ENCODE measurements at regions not wholly inside any gene's neighbourhood (a gene's known extent, or its start where the extent isn't known, plus 50 kb on each side); places are given as distances from the start of the nearest gene placed in this dataset.

DNA sequence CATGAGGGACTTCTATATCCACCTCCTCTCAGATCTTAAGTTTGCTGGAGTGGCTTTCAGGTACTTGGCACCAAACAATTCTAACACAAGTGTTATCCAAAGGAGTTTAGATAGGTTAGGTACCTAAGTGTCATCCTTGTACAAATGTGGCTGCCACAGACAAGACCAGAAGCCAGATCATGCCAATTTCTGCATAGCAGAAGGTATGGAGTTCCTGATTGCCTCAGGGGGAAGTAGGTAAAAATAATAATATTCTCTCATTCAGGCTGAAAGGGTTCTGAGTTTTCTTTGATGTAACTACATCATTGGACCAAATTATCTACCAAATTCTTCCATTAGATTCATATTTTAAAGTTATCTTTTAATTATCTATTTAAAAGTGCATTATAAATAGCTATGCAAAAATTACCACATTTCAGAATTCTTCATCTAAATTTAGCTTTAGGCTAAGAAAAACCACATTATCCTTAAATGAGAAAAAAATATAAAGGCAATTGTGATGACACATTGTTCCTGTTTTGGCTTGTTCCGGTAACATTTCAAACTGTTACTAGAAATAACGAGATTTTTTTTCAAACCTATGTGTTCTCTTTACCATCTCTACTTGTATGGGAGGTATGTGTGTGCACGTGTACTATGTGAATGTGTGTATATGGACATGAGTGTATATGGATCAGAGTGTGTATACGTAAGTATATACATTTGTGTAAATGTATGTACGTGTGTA lies 66.2 kb upstream of the POU2AF2 start:
- TF ChIP-seq, protein P1, sequence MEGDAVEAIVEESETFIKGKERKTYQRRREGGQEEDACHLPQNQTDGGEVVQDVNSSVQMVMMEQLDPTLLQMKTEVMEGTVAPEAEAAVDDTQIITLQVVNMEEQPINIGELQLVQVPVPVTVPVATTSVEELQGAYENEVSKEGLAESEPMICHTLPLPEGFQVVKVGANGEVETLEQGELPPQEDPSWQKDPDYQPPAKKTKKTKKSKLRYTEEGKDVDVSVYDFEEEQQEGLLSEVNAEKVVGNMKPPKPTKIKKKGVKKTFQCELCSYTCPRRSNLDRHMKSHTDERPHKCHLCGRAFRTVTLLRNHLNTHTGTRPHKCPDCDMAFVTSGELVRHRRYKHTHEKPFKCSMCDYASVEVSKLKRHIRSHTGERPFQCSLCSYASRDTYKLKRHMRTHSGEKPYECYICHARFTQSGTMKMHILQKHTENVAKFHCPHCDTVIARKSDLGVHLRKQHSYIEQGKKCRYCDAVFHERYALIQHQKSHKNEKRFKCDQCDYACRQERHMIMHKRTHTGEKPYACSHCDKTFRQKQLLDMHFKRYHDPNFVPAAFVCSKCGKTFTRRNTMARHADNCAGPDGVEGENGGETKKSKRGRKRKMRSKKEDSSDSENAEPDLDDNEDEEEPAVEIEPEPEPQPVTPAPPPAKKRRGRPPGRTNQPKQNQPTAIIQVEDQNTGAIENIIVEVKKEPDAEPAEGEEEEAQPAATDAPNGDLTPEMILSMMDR (conservative IDR thresholded peaks at IDR 0.05; ENCODE audit: low read depth, low read length), result no peak
- no peak overlapping the region for H3K4me3 ChIP-seq (ENCODE audit: low read length)
- DNase-seq (ENCODE audit: low read depth), result no peak

DNA sequence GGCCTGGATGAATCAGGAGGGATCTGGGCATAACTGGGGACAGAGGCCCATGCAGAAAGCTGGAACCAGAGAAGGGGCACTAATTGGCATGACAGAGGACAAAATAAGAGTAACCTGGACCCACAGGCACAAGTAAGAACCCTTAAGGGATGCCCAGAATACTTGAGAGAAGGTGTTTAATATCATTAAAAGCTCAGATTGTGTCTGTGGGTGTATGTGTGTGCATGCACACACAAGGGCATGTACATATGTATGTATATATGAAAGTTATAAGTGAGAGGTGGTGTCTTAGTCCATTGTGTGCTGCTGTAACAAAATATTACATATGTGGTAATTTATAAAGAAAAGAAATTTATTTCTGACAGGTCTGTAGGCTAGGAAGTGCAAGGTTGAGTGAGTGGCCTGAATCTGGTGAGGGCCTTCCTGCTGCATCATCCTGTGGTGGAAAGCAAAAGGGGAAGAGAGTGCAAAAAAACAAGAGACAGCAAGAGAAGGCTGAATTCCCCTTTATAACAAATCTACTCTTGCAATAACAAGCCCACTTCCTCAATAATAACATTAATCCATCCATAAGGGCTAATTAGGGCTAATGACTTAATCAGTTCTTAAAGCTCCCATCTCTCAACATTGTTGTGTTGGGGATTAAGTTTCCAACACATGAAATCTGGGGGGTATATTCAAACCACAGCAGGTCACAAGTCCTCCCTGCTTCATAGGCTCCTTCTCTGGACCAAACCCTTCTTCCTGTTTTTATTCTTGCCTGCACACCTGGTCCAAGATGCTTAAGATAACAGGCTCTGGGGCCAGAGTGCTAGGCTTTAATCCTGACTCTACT lies 68.3 kb upstream of the POU2AF2 start:
- peak; percentile 24 for DNase-seq (ENCODE audit: low read depth)
- no peak overlapping the region for H3K4me3 ChIP-seq (ENCODE audit: low read length)
- TF ChIP-seq, protein P1 (conservative IDR thresholded peaks at IDR 0.05; ENCODE audit: low read depth, low read length), result no peak

DNA sequence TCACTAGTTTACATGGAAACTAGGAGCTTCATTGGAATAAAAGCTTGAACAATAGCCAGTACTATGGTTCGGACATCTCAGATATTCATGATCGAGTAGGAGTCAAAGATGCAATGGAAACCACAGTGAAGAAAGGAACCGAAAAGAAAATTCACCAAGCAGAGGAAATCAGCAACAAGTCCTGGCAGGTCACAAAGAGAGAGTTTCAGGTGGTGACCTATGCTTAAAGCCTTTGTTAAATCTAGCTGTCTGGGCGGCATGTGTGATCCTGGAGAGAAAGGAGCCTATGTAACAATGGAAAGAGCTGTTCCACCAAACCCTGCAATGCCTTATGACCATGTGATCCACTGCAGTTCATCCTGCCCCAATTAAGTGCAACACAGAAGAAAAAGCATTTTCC lies 68.9 kb upstream of the POU2AF2 start:
- H3K4me3 ChIP-seq (ENCODE audit: low read length), result no peak overlapping the region
- DNase-seq (ENCODE audit: low read depth), result no peak
- TF ChIP-seq, protein P1 (conservative IDR thresholded peaks at IDR 0.05; ENCODE audit: low read depth, low read length), result no peak

DNA sequence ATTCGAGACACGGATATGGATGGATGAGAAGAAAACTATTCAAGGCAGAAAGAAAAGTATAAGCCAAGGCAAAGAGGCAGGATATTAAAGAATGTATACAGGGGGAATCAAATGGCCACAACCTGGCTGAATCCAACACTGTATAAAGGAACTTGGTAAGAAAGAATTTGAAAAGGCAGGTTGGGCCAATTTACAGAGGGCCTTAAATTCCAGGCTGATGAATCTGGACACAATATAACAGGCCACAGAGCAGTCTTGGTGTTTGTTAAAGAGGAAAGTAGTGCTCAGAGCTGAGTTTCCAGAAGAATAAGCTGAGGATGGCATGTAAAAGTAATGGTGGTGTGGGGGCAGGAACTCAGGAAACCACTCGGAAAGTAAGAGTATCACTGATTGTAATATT lies 72.3 kb upstream of the POU2AF2 start:
- H3K4me3 ChIP-seq (ENCODE audit: low read length), result no peak overlapping the region
- TF ChIP-seq, protein P1 (conservative IDR thresholded peaks at IDR 0.05; ENCODE audit: low read depth, low read length), result no peak
- DNase-seq (ENCODE audit: low read depth), result no peak

DNA sequence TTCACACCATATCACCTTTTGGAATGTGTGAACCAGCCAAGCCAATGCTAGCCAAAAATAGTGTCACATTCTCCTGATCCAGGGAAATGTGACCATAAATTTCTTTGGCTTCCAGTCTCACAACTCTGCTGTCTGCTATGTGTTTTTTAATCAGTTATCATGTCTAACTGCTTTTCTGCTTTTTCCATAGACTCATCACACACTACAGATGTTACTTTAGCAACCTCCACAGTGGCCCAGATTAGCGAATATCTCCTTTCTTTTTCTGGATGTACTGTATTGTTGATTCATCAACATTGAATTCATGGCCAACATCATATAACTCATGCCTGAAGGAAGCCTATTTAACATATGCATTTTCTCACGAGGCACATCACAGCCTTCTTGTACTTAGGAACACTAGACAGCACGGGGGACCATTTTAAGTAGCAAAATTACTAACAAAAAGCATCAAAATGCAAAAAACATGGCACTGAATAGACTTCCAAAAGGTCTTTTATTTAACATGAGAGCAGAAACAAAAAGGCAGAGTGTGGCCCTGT lies 73.1 kb upstream of the POU2AF2 start:
- no peak overlapping the region for H3K4me3 ChIP-seq (ENCODE audit: low read length)
- TF ChIP-seq, protein P1 (conservative IDR thresholded peaks at IDR 0.05; ENCODE audit: low read depth, low read length), result no peak
- DNase-seq (ENCODE audit: low read depth), result no peak

DNA sequence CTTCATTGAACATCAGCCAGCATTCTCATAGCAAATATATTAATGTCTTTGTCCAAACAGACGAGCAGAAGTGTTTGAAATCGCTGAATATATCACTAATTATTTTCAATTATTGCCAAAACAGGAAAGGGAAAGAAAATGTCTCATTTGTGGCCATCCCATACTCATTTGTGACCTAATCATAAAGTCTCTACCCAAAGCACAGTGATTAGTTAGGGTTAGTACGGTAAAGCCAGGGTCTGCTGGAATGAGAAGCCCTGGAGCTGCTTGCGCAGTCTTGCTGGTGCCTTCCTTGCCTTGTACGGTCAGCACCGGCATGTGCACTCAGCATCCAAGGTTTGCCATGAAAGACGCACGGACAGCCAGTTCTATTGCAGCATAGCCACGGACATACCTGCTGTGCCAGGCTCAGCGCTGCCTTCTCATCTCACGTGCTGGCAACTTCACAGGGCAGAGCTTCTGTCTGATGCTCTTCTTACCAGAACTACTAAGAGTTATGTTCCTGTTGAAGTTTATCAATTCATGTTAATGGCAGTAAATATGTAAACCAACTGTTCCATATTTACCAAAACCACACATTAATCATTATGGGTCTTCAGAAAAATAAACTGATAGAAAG lies 74.7 kb upstream of the POU2AF2 start:
- TF ChIP-seq, protein P1 (conservative IDR thresholded peaks at IDR 0.05; ENCODE audit: low read depth, low read length), result no peak
- no peak overlapping the region for H3K4me3 ChIP-seq (ENCODE audit: low read length)
- DNase-seq (ENCODE audit: low read depth), result no peak
